Stomach (tissue), 4 donors: ENCODE measurements at regions not wholly inside any gene's neighbourhood (a gene's known extent, or its start where the extent isn't known, plus 50 kb on each side); places are given as distances from the start of the nearest gene placed in this dataset.

ENCODE experiments used
- CTCF ChIP-seq, 7 experiments: fragments of 450-650 bp in 4 of 7; fragments of 200-600 bp in 3 of 7; sonication (generic) in 3 of 7; IDR thresholded peaks; one replicate each; pipeline ENCODE4 v1.5.1; 2016 to 2019; ENCODE audit warnings: antibody characterized with exemption in 7 of 7, control low read depth in 2 of 7, mild to moderate bottlenecking in 1 of 7
- POLR2A ChIP-seq, 4 donors: fragments of 450-650 bp; IDR thresholded peaks; one replicate each; pipeline ENCODE4 v1.6.1; 2016; ENCODE audit warnings: antibody characterized with exemption in 4 of 4, control low read depth in 2 of 4, mild to moderate bottlenecking in 1 of 4, moderate library complexity in 1 of 4
- POLR2AphosphoS5 ChIP-seq, 3 donors: sonication (generic); formaldehyde crosslinking; IDR thresholded peaks; one replicate each; pipeline ENCODE4 v1.6.1; 2016; ENCODE audit warnings: antibody characterized with exemption in 3 of 3

DNA sequence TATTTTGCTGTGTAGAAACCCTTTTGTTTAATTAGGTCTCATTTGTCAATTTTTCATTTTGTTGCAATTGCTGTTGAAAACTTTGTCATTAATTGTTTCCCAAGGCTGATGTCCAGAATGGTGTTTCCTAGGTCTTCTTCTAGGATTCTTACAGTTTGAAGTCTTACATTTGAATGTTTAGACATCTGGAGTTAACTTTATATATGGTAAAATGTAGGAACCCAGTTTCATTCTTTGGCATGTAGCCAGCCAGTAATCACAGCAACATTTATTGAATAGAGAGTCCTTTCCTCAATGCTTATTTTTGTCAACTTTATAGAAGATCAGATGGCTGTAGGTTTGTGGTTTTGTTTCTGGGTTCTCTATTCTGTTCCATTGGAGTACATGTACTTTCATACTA, 1290.8 kb upstream of the CDH9 start:
- TF ChIP-seq CTCF (IDR thresholded peaks at IDR 0.05): no peak
- TF ChIP-seq POLR2A (IDR thresholded peaks at IDR 0.05): no peak
- no peak for TF ChIP-seq POLR2AphosphoS5 (IDR thresholded peaks at IDR 0.05)
